GM12878 (cell line): ENCODE measurements at regions not wholly inside any gene's neighbourhood (a gene's known extent, or its start where the extent isn't known, plus 50 kb on each side); places are given as distances from the start of the nearest gene placed in this dataset.

Experiments used
- ATAC-seq: fragments of 200-7000 bp; cut with Tn5 transposase; 3 replicates; pipeline ENCODE4 v1.9.1; 2020; ENCODE audit warnings: mild to moderate bottlenecking, moderate library complexity
- BruUV-seq: library from RNA; stranded (reverse); fragments of 400-500 nt; replicated peaks from 2 replicates; lab custom pipeline; 2021; lab: Mats Ljungman, UMichigan
- CTCF ChIA-PET: fragments of 300-600 bp; sonication (Branson Sonifier 250); formaldehyde crosslinking; extraction: SDS; loops from one replicate; lab custom pipeline; 2021; ENCODE audit warnings: inconsistent platforms; lab: Yijun Ruan, JAX
- POLR2A ChIA-PET: fragments of 350-600 bp; formaldehyde crosslinking; extraction: SDS; loops from one replicate; lab custom pipeline; 2021; ENCODE audit warnings: inconsistent platforms; lab: Charles Lee
- RAD21 ChIA-PET: fragments of 300-600 bp; sonication (Branson Sonifier 250); formaldehyde crosslinking; loops from one replicate; lab custom pipeline; 2023; ENCODE audit warnings: antibody characterized with exemption; ENCODE audit not compliant: unreplicated experiment; lab: Charles Lee
- SMC1A ChIA-PET: fragments of 300-600 bp; sonication (Branson Sonifier 250); formaldehyde crosslinking; loops from one replicate; lab custom pipeline; 2023; ENCODE audit not compliant: unreplicated experiment, uncharacterized antibody; lab: Charles Lee
- DNase-seq: peaks from one replicate; pipeline ENCODE4 v3.0.0-alpha.2; 2011; ENCODE audit warnings: low read depth, low spot score
- FAIRE-seq: peaks from 3 replicates; lab custom pipeline; 2011; peaks lifted over from hg19 to GRCh38; lab: Jason Lieb, UNC
- H2AFZ ChIP-seq: 2 replicates; pipeline ENCODE4 v1.6.0; 2011; ENCODE audit warnings: low read depth, low read length, control low read depth; ENCODE audit not compliant: control insufficient read depth
- H3K27ac ChIP-seq: 2 replicates; pipeline ENCODE4 v1.5.1; 2011; ENCODE audit warnings: control low read depth; ENCODE audit not compliant: control insufficient read depth, insufficient read depth
- H3K27me3 ChIP-seq, 2 experiments: replicated peaks in 1 of 2; 2 replicates each; pipeline versions ENCODE4 v1.6.0 to v1.6.1; 2011; ENCODE audit warnings: low read length in 1 of 2; ENCODE audit not compliant: control insufficient read depth in 2 of 2, insufficient read depth in 2 of 2
- H3K36me3 ChIP-seq, 2 experiments: 2 replicates each; pipeline ENCODE4 v1.5.1; 2011; ENCODE audit warnings: low read length in 1 of 2; ENCODE audit not compliant: control insufficient read depth in 2 of 2, insufficient read depth in 2 of 2
- H3K4me1 ChIP-seq: 2 replicates; pipeline ENCODE4 v1.6.1; 2011; ENCODE audit warnings: mild to moderate bottlenecking, low read length, moderate library complexity, mixed read lengths; ENCODE audit not compliant: control insufficient read depth, insufficient read depth
- H3K4me2 ChIP-seq: 2 replicates; pipeline ENCODE4 v1.6.0; 2011; ENCODE audit warnings: control low read depth; ENCODE audit not compliant: control insufficient read depth, insufficient read depth
- H3K4me3 ChIP-seq: fragments of 200-600 bp; sonication (generic); 2 replicates; pipeline ENCODE4 v1.5.1; 2016
- H3K79me2 ChIP-seq: 2 replicates; pipeline ENCODE4 v1.6.0; 2011; ENCODE audit warnings: low read length; ENCODE audit not compliant: control insufficient read depth, insufficient read depth
- H3K9ac ChIP-seq: 2 replicates; pipeline ENCODE4 v1.8.0; 2011; ENCODE audit warnings: low read length, control low read depth, mixed read lengths; ENCODE audit not compliant: control insufficient read depth, insufficient read depth
- H3K9me3 ChIP-seq: replicated peaks from 3 replicates; pipeline ENCODE4 v1.5.1; 2011; ENCODE audit warnings: mild to moderate bottlenecking, low read length; ENCODE audit not compliant: control insufficient read depth, insufficient read depth
- H4K20me1 ChIP-seq: 2 replicates; pipeline ENCODE4 v1.6.0; 2011; ENCODE audit not compliant: control insufficient read depth, insufficient read depth
- BMI1 ChIP-seq: fragments of 450-650 bp; IDR thresholded peaks from 2 replicates; pipeline ENCODE4 v1.6.1; 2016; ENCODE audit warnings: mild to moderate bottlenecking, moderate library complexity, borderline replicate concordance
- E2F8 ChIP-seq: fragments of 450-650 bp; IDR thresholded peaks from 2 replicates; pipeline ENCODE4 v1.6.1; 2018; ENCODE audit warnings: mild to moderate bottlenecking, low read depth, moderate library complexity; ENCODE audit not compliant: partially characterized antibody
- PKNOX1 ChIP-seq: fragments of 450-650 bp; IDR thresholded peaks from 2 replicates; pipeline ENCODE4 v1.6.1; 2016; ENCODE audit warnings: mild to moderate bottlenecking
- POLR2AphosphoS2 ChIP-seq: IDR thresholded peaks from 2 replicates; pipeline ENCODE4 v1.6.1; 2011; ENCODE audit warnings: low read depth, mild to moderate bottlenecking, low read length, improper control_type of control experiment, moderate library complexity
- SREBF1 ChIP-seq: IDR thresholded peaks from 2 replicates; pipeline ENCODE4 v1.6.1; 2012; ENCODE audit warnings: mild to moderate bottlenecking, low read length
- TCF12 ChIP-seq: IDR thresholded peaks from 2 replicates; pipeline ENCODE4 v1.6.1; 2011; ENCODE audit warnings: low read depth, mild to moderate bottlenecking, low read length
- USF2 ChIP-seq: IDR thresholded peaks from 2 replicates; pipeline ENCODE4 v1.6.1; 2011; ENCODE audit warnings: low read depth, low read length, improper control_type of control experiment, borderline replicate concordance
- ZBTB11 ChIP-seq: fragments of 450-650 bp; formaldehyde crosslinking; IDR thresholded peaks from 2 replicates; pipeline ENCODE4 v1.5.0; 2022; ENCODE audit warnings: mild to moderate bottlenecking, missing genetic modification characterization
- ZZZ3 ChIP-seq: IDR thresholded peaks from 2 replicates; pipeline ENCODE4 v1.6.1; 2011; ENCODE audit warnings: low read depth; ENCODE audit not compliant: control insufficient read depth, insufficient read length
- WGBS: methylation state at CpG from one replicate; pipeline ENCODE4 v1.1.6; 2016; ENCODE audit warnings: low lambda C conversion rate; ENCODE audit not compliant: insufficient replicate concordance, insufficient coverage; ENCODE audit errors: missing lambda C conversion rate; 5-methylcytosine and 5-hydroxymethylcytosine counted together
- in situ Hi-C: fragments of 300-500 bp; cut with MboI; formaldehyde crosslinking; loops from 9 replicates; pipeline ENCODE4 v1.14.3; 2018; ENCODE audit warnings: mixed read lengths
- intact Hi-C: fragments of 100-400 bp; cut with micrococcal nuclease; formaldehyde crosslinking; loops from one replicate; pipeline ENCODE4 v1.14.2; 2022; ENCODE audit not compliant: unreplicated experiment

GRCh38 chr21:28444557-28444956, 548.1 kb downstream of the LTN1 start (continued):
- TF ChIP-seq USF2: no peak
- no peak for TF ChIP-seq E2F8
- no peak for TF ChIP-seq ZZZ3
- no peak for TF ChIP-seq BMI1
- no peak for TF ChIP-seq TCF12
- TF ChIP-seq SREBF1: no peak

DNA sequence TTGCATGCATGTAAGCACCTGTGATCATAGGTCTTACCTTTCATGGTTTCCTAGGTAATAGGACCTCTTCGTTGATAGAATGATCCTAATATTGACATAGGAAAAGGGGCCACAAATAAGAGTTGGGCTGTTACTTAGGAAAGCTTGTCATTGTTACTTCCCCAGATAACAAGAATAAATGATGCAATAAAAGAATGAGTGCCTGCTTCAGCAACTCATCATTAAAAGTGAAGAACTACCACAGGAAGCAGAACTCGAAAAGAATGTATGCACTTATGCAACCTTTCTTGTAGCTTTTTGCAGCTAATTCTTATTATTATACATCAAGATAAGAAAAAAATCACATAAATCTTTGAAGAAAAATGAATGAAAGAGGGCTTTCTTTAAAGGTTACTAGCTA, 548.6 kb downstream of the LTN1 start:
- Histone ChIP-seq H3K27ac (no peak overlapping the region), H4K20me1 (no peaks in the 10 kb centered on the region), H3K9me3 (no peaks in the 10 kb centered on the region), H3K36me3 (no peaks in the 10 kb centered on the region), H2AFZ (no peak overlapping the region), H3K4me2 (no peak overlapping the region), H3K27me3 (no peaks in the 10 kb centered on the region), H3K4me3 (no peak overlapping the region), H3K4me1 (no peaks in the 10 kb centered on the region), H3K9ac (no peak overlapping the region), H3K79me2 (no peaks in the 10 kb centered on the region)
- intact Hi-C loops (no loop called here), in situ Hi-C loops (no loop called here)
- ChIA-PET RAD21 (no interaction called here), SMC1A (no interaction called here), POLR2A (no interaction called here), CTCF (no interaction called here)
- ATAC-seq: no peak
- no TSS peak for BruUV-seq
- no peak for TF ChIP-seq POLR2AphosphoS2
- no peak for TF ChIP-seq ZBTB11
- TF ChIP-seq PKNOX1: no peak
- DNase-seq: no peak
- no peak for FAIRE-seq
- 0% methylated on average over 2 of the region's 2 CpGs for WGBS
